GM18517 (cell line): ENCODE measurements at regions not wholly inside any gene's neighbourhood (a gene's known extent, or its start where the extent isn't known, plus 50 kb on each side); places are given as distances from the start of the nearest gene placed in this dataset.

Experiments
- ATAC-seq: cut with Tn5 transposase; IDR thresholded peaks from one replicate; pipeline ENCODE4 v1.9.1; 2021; ENCODE audit warnings: mild to moderate bottlenecking, moderate library complexity; ENCODE audit not compliant: unreplicated experiment

- ATAC-seq: no peak
These were observed 129.1 kb upstream of the NCAM1 start for GRCh38 chr11:112831969-112832766.

DNA sequence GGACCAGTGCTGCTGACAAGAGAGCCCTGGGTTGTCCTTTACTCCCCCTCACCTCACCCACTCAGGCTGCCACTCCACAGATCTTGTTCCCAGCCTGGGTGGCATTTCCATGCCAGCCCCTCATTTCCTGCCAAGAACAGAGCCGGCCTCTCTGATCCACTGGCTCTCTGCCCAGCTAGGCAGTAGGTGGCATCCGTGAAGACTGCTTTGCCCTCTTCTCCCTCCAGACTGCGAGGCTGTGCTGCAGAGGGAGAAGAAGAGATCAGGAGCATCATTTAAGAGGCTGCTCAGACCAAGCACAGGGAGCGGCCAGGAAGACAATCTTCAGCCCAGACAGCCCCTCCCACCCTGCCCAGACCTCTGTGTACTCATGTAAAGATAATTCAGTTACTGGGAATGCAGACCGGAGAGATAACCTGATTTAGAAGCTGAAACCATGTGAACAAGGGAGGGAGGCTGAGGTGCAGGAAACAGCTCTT lies 126.9 kb upstream of the NCAM1 start:
- no peak for ATAC-seq

DNA sequence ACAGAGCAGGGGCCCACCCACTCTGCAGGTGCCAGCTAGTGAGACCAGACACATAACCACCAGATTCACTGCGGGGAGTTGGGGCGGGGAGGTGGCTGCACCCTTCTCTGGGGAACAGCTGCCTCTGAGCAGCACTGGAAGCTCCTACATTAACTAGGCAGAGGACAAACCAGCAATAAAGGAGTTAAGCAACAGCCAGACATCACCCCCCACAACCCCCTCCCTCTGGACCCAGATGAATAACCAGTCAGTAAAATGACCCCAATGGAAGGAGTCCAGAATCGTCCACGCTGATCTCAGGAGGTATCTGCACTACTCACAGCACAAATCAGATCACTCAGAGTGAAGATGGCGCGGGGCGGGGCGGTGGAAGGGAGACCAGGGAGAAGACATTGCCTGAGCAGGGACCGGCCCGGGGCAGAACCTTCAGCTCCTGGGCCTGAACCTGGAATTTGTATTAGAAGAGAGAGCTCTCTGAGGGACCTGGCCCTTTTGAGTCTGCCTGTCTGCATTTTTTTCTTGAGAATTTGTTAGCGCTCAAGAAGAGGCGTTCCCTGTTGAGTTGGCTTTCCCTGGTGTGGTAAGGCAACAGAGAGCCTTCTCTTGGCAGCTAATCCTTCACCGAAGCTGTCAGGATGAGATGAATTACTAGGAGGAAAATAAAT lies 125.5 kb upstream of the NCAM1 start:
- ATAC-seq: no peak

DNA sequence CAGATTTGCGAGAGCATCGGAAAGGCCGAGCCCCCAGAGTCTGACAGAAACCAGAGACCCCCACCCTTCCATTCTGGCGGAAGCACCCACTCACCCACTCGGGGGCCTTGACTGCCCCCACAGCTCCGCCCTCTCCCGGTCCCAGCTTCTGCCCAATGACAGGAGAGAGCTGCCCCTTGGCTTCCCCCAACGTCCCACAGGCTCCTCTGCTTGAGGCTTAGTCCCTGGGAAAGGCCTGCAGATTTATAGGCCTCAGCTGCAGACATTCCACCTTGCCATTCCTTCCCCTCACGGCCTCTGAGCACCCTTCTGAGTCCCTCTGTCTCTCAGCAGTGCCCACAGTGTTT lies 125.0 kb upstream of the NCAM1 start:
- ATAC-seq: no peak

- ATAC-seq: no peak
These were observed 123.9 kb upstream of the NCAM1 start for GRCh38 chr11:112837162-112837826.

DNA sequence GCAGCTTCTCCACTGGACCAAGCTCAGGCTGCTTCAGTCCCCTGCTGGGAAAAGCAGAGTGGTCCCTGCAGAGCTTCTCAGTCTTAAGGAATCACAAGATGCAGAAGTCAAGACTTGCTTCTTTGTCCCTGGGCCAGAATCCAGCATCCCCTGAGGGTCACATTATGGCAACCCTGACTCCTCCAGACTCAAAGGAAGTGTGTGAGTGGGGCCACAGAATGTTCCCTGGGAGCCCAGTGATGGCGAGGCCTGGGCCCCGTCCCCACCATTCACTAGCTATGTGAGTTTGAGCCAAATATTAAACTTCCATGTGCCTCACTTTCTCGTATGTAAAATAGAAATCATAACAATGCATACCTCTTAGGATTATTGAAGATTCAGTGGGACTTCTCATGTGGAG lies 122.2 kb upstream of the NCAM1 start:
- ATAC-seq: no peak

DNA sequence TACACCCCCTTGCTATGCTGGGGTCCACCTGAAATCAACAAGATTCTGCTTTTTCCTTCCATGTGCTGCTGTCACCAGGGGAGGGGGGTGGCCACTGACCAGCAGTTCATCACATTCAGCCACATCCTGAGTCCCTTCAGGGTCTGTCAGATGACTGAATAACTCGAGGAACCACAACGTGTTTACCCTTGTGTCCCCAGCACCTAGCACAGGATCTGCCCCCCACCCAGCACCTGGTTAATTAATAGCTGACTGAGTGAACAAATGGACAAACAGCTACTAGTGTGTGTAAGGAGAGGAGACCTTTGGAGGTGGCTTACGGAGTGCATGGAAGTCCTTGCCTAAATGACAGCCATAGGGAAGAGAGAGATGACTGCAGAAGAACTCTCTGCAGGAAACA lies 119.5 kb upstream of the NCAM1 start:
- ATAC-seq: no peak

DNA sequence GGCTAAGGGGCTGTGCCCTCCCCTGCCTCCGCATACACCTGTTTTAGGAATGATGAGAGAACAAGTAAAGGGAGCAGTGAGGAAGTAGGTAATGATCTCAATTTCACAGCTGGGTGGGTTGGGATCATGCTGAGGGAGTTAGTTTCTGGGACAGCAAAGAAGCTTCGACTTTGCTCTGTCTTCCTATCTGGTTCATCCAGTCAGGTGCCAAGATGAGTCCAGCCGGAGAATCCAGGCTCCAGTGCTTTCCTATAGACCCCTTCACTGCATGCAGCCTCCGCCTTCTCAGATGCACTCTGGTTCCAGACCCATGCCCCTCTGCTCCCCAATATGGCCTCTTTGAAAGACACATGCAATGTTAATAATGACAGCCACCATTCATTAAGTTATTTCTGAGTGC lies 119.1 kb upstream of the NCAM1 start:
- no peak for ATAC-seq

- no peak for ATAC-seq
These were observed 116.7 kb upstream of the NCAM1 start for GRCh38 chr11:112844517-112844916.

GRCh38 chr11:112847568-112847967 lies 113.7 kb upstream of the NCAM1 start:
- no peak for ATAC-seq

GRCh38 chr11:112852143-112852866 lies 108.9 kb upstream of the NCAM1 start:
- no peak for ATAC-seq

GRCh38 chr11:112856133-112856532 lies 105.1 kb upstream of the NCAM1 start:
- no peak for ATAC-seq

GRCh38 chr11:112856591-112856990 lies 104.6 kb upstream of the NCAM1 start:
- ATAC-seq: no peak

- ATAC-seq: no peak
These were observed 102.8 kb upstream of the NCAM1 start for GRCh38 chr11:112858289-112859023.

GRCh38 chr11:112859787-112860186 lies 101.4 kb upstream of the NCAM1 start:
- no peak for ATAC-seq

DNA sequence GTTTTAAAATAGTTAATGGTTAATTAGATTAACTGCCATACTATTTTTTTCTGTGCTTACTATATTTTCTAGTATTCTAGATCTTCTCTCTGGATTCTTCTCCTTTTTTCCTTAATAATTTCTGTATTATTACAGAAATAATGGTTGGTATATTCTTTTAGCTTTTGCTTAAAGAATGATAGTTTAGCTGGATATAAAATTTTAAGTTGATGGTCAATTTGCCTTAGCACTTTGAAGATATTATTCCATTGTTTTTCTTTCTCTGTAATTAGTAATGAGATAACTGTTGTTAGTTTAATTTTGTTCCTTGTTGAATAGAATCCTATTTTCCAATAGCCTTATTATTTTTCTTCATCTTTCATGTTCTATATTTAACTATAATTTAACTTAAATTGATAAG lies 99.9 kb upstream of the NCAM1 start:
- ATAC-seq: no peak

DNA sequence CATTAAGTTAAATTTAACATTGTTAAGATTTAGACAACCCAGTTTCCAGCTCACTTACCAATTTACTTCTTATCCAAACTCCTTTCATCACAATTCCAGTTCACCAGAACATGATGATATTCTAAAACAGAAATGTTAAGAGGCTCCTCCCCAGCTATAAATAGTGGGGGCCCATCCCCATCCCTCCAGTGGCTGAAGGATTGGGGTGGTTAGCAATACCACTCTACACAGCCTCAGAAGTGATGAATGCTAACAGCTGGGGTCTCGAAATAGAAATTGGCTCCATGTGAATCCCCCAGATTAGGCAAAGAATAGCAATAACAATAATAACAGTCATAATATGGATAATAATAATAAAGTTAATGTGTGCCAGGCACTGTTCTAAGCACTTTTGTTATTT lies 97.9 kb upstream of the NCAM1 start:
- no peak for ATAC-seq

DNA sequence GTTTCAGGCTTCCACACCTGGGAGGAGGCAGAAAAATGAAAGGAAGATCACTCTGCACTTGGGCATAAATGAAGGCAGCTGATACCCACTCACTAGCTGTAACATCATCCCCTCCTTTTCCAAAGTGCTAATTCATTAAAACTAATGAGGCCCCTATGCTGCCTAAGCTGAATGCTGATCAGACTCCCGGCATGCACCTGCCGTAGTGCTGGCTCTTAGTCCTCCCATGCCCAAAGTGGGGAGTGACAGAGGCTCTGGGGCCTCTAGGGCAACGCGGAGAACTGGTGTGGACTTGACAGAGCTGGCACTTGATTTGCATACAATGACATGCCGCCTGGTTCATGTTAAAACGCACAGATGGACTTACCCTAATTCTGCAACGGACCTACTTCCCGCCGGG lies 96.5 kb upstream of the NCAM1 start:
- ATAC-seq: no peak

GRCh38 chr11:112871909-112872500 lies 89.2 kb upstream of the NCAM1 start:
- no peak for ATAC-seq

GRCh38 chr11:112874980-112875379 lies 86.2 kb upstream of the NCAM1 start:
- no peak for ATAC-seq
